GM18867 (cell line): ENCODE measurements at regions not wholly inside any gene's neighbourhood (a gene's known extent, or its start where the extent isn't known, plus 50 kb on each side); places are given as distances from the start of the nearest gene placed in this dataset.
A peak's percentile ranks its signal among the peaks of the same experiment; 100 is the strongest.
"Not testable (repeated sequence)": the region's sequence is repeated elsewhere in the genome, so short reads cannot be mapped to it uniquely, and the experiment has no call there.

Experiments
- ATAC-seq: cut with Tn5 transposase; IDR thresholded peaks from one replicate; pipeline ENCODE4 v1.9.1; 2021; ENCODE audit warnings: mild to moderate bottlenecking, moderate library complexity; ENCODE audit not compliant: unreplicated experiment

- ATAC-seq, result no peak
Observed at GRCh38 chr12:43255522-43256111, 296.4 kb downstream of the ADAMTS20 start.

GRCh38 chr12:43252585-43252984 is 299.4 kb downstream of the ADAMTS20 start:
- ATAC-seq, result no peak

GRCh38 chr12:43245947-43246346 is 306.1 kb downstream of the ADAMTS20 start:
- ATAC-seq, result no peak

GRCh38 chr12:43241986-43242385 is 310.0 kb downstream of the ADAMTS20 start:
- ATAC-seq, result no peak

GRCh38 chr12:43238281-43238680 is 313.7 kb downstream of the ADAMTS20 start:
- no peak for ATAC-seq

- ATAC-seq, result no peak
Observed at GRCh38 chr12:43237238-43237879, 314.6 kb downstream of the ADAMTS20 start.

GRCh38 chr12:43235721-43236120 is 316.3 kb downstream of the ADAMTS20 start:
- ATAC-seq, result no peak

GRCh38 chr12:43233861-43234260 is 318.1 kb downstream of the ADAMTS20 start:
- no peak for ATAC-seq

GRCh38 chr12:43226151-43226550 is 325.9 kb downstream of the ADAMTS20 start:
- ATAC-seq, result no peak

- ATAC-seq, result not testable (repeated sequence)
Observed at GRCh38 chr12:43224190-43224805, 327.7 kb downstream of the ADAMTS20 start.

- ATAC-seq, result no peak
Observed at GRCh38 chr12:43222796-43223195, 329.2 kb downstream of the ADAMTS20 start.

- no peak for ATAC-seq
Observed at GRCh38 chr12:43221216-43221615, 330.8 kb downstream of the ADAMTS20 start.

GRCh38 chr12:43216490-43216889 is 335.5 kb downstream of the ADAMTS20 start:
- no peak for ATAC-seq

GRCh38 chr12:43214166-43214565 is 337.8 kb downstream of the ADAMTS20 start:
- ATAC-seq, result no peak

- no peak for ATAC-seq
Observed at GRCh38 chr12:43213608-43214007, 338.4 kb downstream of the ADAMTS20 start.

GRCh38 chr12:43210485-43211192 is 341.4 kb downstream of the ADAMTS20 start:
- ATAC-seq, result peak; percentile 95

- no peak for ATAC-seq
Observed at GRCh38 chr12:43208627-43209026, 343.4 kb downstream of the ADAMTS20 start.

GRCh38 chr12:43208221-43208620 is 343.8 kb downstream of the ADAMTS20 start:
- ATAC-seq, result no peak

- ATAC-seq, result no peak
Observed at GRCh38 chr12:43206396-43206795, 345.6 kb downstream of the ADAMTS20 start.

GRCh38 chr12:43198608-43199007 is 353.4 kb downstream of the ADAMTS20 start:
- ATAC-seq, result peak; percentile 58

- ATAC-seq, result no peak
Observed at GRCh38 chr12:43196268-43196907, 355.6 kb downstream of the ADAMTS20 start.
